NCI-H1105 treated with DMSO at 0.1 percent for 48 hours (cell line): ENCODE measurements at regions not wholly inside any gene's neighbourhood (a gene's known extent, or its start where the extent isn't known, plus 50 kb on each side); places are given as distances from the start of the nearest gene placed in this dataset.
A peak's percentile ranks its signal among the peaks of the same experiment; 100 is the strongest.
"Not testable (repeated sequence)": the region's sequence is repeated elsewhere in the genome, so short reads cannot be mapped to it uniquely, and the experiment has no call there.

Experiments used
- DNase-seq: peaks from one replicate; lab custom pipeline; 2025; lab: John Stamatoyannopoulos, UW

DNA sequence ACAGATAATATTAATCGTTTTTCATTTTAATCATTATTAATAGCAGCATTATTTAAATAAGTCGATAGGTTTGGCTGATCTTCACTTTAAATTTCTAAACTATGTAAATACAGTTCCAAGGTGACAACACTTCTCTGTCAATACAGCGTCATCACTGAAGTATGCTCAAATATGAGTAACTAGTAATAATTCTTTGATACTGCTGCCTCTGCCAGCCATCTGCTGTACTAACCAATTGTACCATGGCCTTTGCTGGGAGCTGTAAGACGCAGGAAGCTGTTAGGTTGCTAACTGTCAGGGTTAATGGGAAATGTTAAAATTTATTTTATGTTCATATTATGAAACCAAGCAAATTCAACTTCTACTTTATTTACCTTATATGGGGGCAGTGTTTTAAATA is 1650.5 kb upstream of the LRRTM3 start:
- no peak for DNase-seq

DNA sequence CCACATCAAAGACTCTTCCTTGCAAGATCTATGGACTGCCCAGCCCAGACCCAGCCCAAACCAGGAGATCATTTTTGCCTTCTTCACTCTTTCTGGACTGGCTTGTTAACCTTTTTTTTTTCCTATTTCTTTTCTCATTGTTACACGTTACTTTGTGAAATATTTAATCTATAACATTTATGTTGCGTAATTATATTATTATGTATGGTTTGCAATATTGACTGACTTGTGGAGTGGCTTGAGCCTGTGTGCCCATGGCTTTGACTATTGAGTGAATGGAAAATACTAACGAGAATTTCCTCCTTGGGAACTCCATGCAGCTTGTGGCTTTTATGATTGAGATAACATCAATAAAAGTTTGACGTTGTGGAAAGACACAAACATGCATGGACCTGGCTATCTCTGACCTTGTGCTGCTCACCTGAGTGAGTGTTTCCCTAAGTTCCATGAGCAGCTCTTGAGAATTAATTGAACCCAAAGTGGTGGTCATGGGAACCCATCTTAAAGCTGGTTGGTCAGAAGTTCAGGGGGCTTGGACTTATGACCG is 1641.3 kb upstream of the LRRTM3 start:
- DNase-seq: no peak

DNA sequence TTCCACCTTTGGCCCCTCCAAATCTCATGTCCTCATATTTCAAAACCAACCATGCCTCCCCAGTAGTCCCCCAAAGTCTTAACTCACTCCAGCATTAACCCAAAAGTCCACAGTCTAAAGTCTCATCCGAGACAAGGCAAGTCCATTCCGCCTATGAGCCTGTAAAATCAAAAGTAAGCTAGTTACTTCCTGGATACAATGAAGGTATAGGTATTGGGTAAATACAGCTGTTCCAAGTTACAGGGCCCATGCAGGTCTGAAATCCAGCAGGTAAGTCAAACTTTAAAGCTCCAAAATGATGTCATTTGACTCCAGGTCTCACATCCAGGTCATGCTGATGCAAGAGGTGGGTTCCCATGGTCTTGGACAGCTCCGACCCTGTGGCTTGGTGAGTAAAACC is 1640.1 kb upstream of the LRRTM3 start:
- DNase-seq: not testable (repeated sequence)

- no peak for DNase-seq
These were observed 1634.5 kb upstream of the LRRTM3 start for GRCh38 chr10:65291286-65291685.

GRCh38 chr10:65292551-65292950 is 1633.3 kb upstream of the LRRTM3 start:
- DNase-seq: no peak

- DNase-seq: no peak
These were observed 1631.5 kb upstream of the LRRTM3 start for GRCh38 chr10:65294329-65294728.

DNA sequence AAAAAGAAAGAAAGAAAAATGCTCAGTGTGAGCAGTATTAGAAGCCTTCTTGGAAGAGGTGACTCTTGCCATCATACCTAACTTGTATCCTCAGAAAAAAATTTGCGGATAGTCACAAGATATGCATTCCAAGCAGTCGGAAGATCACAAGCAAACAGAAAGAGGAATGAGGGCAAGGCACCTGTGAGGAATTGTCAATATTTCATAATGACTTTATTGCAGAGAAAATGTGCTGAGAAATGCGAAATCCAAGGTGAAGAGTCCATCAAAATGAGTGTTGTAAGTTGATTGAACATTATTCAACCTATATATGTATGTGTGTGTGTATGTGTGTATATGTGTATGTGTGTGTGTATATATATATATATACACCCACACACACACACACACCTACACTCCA is 1624.7 kb upstream of the LRRTM3 start:
- no peak for DNase-seq

GRCh38 chr10:65306201-65306600 is 1619.6 kb upstream of the LRRTM3 start:
- DNase-seq: no peak

GRCh38 chr10:65312876-65313275 is 1613.0 kb upstream of the LRRTM3 start:
- DNase-seq: no peak

- no peak for DNase-seq
These were observed 1612.4 kb upstream of the LRRTM3 start for GRCh38 chr10:65313406-65313805.

DNA sequence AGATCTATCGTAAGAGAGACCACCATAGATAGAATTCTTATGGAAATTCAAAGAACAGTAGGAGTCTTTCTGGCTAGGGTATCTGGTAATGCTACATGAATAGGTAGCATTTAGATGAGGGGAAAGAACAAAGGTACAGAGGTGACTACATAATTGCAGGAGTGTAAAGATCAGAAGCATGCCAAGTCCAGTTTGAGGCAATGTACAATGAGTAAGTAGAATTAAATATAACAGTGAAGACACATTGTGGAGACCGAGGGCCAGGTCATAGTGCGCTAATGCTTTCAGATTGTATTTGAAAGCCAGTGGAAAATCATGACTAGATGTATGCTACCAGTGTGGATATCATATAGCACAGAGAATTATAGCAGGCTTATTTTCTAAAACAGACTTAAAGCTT is 1611.6 kb upstream of the LRRTM3 start:
- no peak for DNase-seq

- DNase-seq: no peak
These were observed 1606.3 kb upstream of the LRRTM3 start for GRCh38 chr10:65319493-65319892.

- DNase-seq: no peak
These were observed 1605.4 kb upstream of the LRRTM3 start for GRCh38 chr10:65320236-65321026.

DNA sequence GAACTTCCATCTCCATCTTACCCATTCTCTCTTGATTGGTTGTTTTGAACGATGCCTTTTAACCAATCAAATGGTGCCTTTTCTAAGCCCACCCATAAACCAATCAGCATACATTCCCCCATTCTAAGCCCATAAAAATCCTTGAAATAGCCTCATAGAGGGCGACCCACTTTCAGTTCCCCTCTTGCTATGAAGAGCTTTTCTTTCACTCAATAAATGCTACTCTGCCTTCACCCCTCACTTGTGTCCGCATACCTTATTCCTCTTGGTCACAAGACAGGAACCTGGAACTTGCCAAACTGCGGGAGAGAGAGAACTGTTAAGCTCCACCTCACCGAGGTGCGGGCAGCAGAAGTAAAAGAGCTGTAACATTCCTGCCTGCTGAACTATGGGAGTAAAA is 1602.0 kb upstream of the LRRTM3 start:
- DNase-seq: no peak

DNA sequence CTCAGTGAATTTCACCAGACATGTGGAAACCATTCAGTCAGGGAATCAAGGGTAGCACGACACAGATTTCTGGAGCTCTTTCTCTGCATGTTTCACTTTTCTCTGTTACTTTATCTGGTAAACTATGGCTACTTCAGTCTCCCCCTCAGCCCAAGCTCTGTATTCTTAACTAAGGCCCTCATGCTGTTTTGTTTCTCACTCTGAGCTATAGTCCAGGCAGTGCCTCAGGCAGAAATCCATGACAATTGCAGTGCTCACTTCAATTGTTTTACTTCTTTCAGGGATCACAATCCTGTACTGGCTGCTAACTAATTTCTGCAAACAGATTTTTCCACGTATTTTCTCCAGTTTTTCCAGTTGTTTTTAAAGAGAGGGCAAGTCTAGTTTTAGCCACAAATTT is 1599.9 kb upstream of the LRRTM3 start:
- no peak for DNase-seq

GRCh38 chr10:65328486-65328885 is 1597.3 kb upstream of the LRRTM3 start:
- DNase-seq: no peak

DNA sequence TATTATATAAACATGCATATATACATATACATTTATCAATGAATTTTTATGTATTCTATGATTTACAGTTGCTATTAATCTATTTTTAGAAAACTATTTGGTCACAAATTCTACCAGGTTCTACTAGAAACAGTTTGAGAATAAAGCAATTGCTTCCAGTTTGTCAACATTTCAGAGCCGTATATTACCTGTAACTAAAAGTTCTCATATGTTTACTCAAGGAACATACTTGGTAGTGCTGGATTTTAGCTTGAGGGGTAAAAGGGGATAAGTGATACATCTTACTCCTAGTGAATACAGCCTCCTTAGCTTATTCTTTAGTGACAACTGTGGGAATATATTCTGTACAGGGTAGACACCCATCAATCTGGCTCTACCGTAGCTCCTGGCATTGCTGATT is 1590.5 kb upstream of the LRRTM3 start:
- DNase-seq: no peak

- no peak for DNase-seq
These were observed 1585.5 kb upstream of the LRRTM3 start for GRCh38 chr10:65340340-65340739.

DNA sequence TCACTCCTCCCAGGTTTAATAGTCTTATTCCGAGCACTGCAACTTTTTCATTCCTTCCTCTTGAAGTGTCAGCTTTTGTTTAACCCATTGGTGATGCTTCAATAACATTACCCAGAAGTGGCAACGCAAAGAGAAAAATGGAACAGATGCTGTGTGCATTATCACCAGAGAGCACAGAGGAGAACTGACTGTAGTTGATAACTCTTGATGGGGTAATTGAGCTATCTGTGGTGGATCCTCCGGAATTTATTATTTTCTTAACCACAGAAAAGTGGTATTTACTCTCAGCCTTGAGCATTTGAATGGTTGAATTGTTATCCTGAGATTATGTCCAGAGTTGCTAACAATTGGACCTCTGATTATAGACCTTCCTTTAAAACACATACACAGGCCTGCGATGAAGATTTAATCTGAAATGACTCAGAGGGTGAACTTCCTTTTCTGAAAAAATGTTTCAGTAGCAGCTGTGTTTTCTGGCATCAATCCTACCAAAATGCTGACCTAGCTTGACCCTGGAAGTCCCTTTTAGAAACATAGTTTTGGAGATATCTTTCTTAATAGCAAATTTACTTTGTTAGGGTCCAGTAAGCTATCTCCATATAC is 1584.4 kb upstream of the LRRTM3 start:
- no peak for DNase-seq

GRCh38 chr10:65342245-65342644 is 1583.6 kb upstream of the LRRTM3 start:
- no peak for DNase-seq

- DNase-seq: no peak
These were observed 1579.4 kb upstream of the LRRTM3 start for GRCh38 chr10:65346466-65346865.

GRCh38 chr10:65348637-65349036 is 1577.2 kb upstream of the LRRTM3 start:
- DNase-seq: peak; percentile 44

DNA sequence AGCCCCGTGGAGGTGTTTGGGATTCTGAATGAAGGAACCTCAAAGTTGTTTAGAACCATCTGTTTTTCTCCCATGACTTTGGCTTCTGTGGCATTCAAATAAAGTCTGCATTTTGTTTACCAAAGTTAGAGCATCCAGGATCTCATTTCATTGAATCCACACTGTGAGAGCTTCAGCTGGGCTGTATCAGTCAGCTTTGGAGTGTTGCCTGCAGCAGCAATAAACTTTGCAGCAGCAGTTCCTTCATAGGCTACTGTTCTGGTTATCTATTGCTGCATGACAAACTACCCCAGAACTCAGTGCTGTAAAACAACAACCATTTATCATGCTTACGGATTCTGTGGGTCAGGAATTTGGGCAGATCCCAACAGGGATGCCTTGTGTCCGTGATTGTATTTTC is 1575.2 kb upstream of the LRRTM3 start:
- DNase-seq: no peak
